CD4-positive, alpha-beta T cell (primary cell): ENCODE measurements at regions not wholly inside any gene's neighbourhood (a gene's known extent, or its start where the extent isn't known, plus 50 kb on each side); places are given as distances from the start of the nearest gene placed in this dataset.

Source experiments
- ATAC-seq: fragments of 200-7000 bp; cut with Tn5 transposase; one replicate; pipeline ENCODE4 v1.10.0; 2022; ENCODE audit warnings: mild to moderate bottlenecking; ENCODE audit not compliant: poor library complexity
- CTCF ChIA-PET: fragments of 350-600 bp; sonication (Branson Sonifier 250); formaldehyde crosslinking; loops from one replicate; lab custom pipeline; 2021; ENCODE audit warnings: antibody characterized with exemption, inconsistent platforms; lab: Charles Lee
- POLR2A ChIA-PET: fragments of 350-600 bp; sonication (Branson Sonifier 250); formaldehyde crosslinking; loops from one replicate; lab custom pipeline; 2021; ENCODE audit warnings: antibody characterized with exemption, inconsistent platforms; lab: Charles Lee
- DNase-seq, 14 experiments: peaks; one replicate each; pipeline ENCODE4 v3.0.0-alpha.2; 2013 to 2020; ENCODE audit warnings: mixed read lengths in 2 of 14
- H3K27ac ChIP-seq, 2 donors: one replicate each; pipeline versions ENCODE4 v1.5.1 to v1.7.0; 2013; ENCODE audit warnings: low read length in 2 of 2, low read depth in 1 of 2, mild to moderate bottlenecking in 1 of 2
- H3K27me3 ChIP-seq, 2 experiments: 1 replicate in 1 of 2; 2 replicates in 1 of 2; pipeline versions ENCODE4 v1.6.1 to v1.7.0; 2013; ENCODE audit warnings: low read length in 2 of 2, control low read depth in 1 of 2, mild to moderate bottlenecking in 1 of 2, moderate library complexity in 1 of 2; ENCODE audit not compliant: insufficient read depth in 2 of 2, control insufficient read depth in 1 of 2
- H3K36me3 ChIP-seq: one replicate; pipeline ENCODE4 v1.6.1; 2013; ENCODE audit warnings: low read length, control low read depth; ENCODE audit not compliant: insufficient read depth
- H3K4me1 ChIP-seq: one replicate; pipeline ENCODE4 v1.6.1; 2013; ENCODE audit warnings: low read length, control low read depth; ENCODE audit not compliant: insufficient read depth
- H3K4me3 ChIP-seq: one replicate; pipeline ENCODE4 v1.5.1; 2013; ENCODE audit warnings: mild to moderate bottlenecking, low read length, moderate library complexity
- H3K9me3 ChIP-seq, 2 experiments: 1 replicate in 1 of 2; 2 replicates in 1 of 2; pipeline versions ENCODE4 v1.6.1 to v1.7.0; 2013; ENCODE audit warnings: low read length in 2 of 2, mild to moderate bottlenecking in 2 of 2, control low read depth in 1 of 2, moderate library complexity in 1 of 2; ENCODE audit not compliant: control insufficient read depth in 1 of 2, insufficient read depth in 1 of 2
- H3K27ac Mint-ChIP-seq: one replicate; pipeline ENCODE4 v1.8.0; 2020; ENCODE audit warnings: mixed read lengths
- H3K27me3 Mint-ChIP-seq: one replicate; pipeline ENCODE4 v1.8.0; 2021; ENCODE audit warnings: mixed read lengths
- H3K36me3 Mint-ChIP-seq: one replicate; pipeline ENCODE4 v1.8.0; 2021; ENCODE audit warnings: low read depth, mixed read lengths
- H3K4me1 Mint-ChIP-seq: one replicate; pipeline ENCODE4 v1.8.0; 2021; ENCODE audit warnings: low read depth, mixed read lengths
- H3K4me3 Mint-ChIP-seq: one replicate; pipeline ENCODE4 v1.8.0; 2020; ENCODE audit warnings: mild to moderate bottlenecking, mixed read lengths
- H3K9me3 Mint-ChIP-seq: one replicate; pipeline ENCODE4 v1.8.0; 2020; ENCODE audit warnings: mixed read lengths
- intact Hi-C, 2 experiments: fragments of 100-400 bp; cut with DNase I in 1 of 2; cut with micrococcal nuclease in 1 of 2; formaldehyde crosslinking; loops; one replicate each; pipeline versions ENCODE4 v1.15.1 to v1.9.0; 2023 to 2025; cut with DNase I, micrococcal nuclease
- TF ChIP-seq, protein P1 (sequence below): fragments of 200-600 bp; IDR thresholded peaks from one replicate; pipeline ENCODE4 v1.8.0; 2022; ENCODE audit warnings: antibody characterized with exemption, mild to moderate bottlenecking

DNA sequence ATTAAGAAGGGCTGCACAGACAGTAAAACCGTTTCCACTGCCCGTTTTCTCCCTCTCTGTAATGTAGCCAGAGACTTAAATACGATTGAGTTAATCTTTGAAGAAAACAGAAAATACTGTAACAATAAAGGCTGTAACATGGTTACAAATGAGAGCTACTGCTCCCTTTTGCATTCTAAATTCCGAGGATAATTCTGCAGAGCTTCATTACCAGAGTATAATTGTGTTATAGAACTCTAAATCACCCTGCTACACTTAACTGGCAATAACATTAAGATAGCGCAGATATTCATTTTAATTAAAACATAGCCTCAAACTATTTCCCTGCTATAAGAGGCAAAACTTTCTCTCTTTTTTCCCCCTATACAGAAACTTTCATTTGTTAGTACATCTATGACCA is 283.7 kb upstream of the BRINP1 start:
- H3K9me3 Mint-ChIP-seq = no peaks in the 10 kb centered on the region
- H3K27me3 ChIP-seq = no peaks in the 10 kb centered on the region
- intact Hi-C loops = no loop called here

DNA sequence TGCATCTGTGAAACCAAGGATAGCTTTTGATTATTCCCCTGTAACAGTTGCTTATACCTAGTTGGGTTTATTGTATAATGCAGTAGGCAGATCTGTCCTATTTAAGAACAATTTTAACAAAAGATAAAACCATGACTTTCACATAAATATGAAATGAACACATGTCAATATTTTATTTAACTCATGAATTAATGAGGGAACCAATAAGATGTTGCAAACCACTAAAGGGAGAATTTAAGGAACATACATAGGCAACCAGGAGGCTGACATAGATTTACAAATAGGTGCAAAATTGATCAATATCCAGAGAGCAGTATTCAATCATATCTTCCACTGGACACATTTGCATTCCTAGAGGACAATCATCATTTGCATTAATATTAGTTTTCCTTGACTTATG is 280.0 kb upstream of the BRINP1 start:
- H3K4me3 ChIP-seq = no peak overlapping the region

More for the DNA sequence above, 283.7 kb upstream of the BRINP1 start:
- H3K4me1 Mint-ChIP-seq = no peaks in the 10 kb centered on the region
- ChIA-PET CTCF (no interaction called here), POLR2A (no interaction called here)
- no peak overlapping the region for H3K4me3 Mint-ChIP-seq
- H3K36me3 Mint-ChIP-seq = no peaks in the 10 kb centered on the region
- H3K27me3 Mint-ChIP-seq = no peaks in the 10 kb centered on the region
- Histone ChIP-seq H3K9me3 (no peaks in the 10 kb centered on the region), H3K27ac (no peak overlapping the region), H3K4me1 (no peaks in the 10 kb centered on the region), H3K4me3 (no peak overlapping the region), H3K36me3 (no peaks in the 10 kb centered on the region)
- DNase-seq (no peak), ATAC-seq (no peak)
- TF ChIP-seq, protein P1, sequence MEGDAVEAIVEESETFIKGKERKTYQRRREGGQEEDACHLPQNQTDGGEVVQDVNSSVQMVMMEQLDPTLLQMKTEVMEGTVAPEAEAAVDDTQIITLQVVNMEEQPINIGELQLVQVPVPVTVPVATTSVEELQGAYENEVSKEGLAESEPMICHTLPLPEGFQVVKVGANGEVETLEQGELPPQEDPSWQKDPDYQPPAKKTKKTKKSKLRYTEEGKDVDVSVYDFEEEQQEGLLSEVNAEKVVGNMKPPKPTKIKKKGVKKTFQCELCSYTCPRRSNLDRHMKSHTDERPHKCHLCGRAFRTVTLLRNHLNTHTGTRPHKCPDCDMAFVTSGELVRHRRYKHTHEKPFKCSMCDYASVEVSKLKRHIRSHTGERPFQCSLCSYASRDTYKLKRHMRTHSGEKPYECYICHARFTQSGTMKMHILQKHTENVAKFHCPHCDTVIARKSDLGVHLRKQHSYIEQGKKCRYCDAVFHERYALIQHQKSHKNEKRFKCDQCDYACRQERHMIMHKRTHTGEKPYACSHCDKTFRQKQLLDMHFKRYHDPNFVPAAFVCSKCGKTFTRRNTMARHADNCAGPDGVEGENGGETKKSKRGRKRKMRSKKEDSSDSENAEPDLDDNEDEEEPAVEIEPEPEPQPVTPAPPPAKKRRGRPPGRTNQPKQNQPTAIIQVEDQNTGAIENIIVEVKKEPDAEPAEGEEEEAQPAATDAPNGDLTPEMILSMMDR = no peak
- no peak overlapping the region for H3K27ac Mint-ChIP-seq

DNA sequence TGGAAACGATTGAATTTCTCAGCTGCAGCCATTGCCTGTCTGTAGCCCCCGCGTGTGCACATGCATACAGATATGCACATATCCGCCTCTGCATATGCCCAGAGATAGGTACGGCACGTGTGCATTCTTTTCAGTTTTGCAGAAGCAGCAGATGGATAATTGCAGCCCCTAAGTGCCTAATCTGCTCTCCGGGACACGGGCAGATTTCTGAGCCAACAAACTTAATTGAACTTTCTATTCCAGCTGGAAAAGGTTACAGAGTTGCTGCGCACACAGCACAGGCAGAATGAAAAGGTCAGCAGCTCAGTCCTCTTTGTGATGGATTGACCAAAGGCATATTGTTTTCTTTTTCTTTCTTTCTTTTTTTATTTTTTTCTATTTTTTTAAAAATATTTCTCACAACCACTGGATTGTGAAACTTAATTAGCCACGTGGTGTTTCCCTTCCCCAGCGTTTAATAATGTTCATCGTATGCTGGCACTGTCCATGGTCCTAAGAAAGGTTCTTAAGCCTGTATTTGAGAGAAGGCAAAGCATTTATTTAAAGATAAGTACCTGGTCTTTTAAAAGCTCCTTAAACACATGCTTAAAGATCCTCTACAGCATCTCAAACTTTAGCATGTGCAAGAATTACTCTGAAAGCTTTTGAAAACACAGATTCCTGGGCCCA is 270.2 kb upstream of the BRINP1 start:
- ChIA-PET CTCF (no interaction called here), POLR2A (no interaction called here)
- H3K4me3 ChIP-seq = no peak overlapping the region
- intact Hi-C loops = no loop called here
- TF ChIP-seq, protein P1 = no peak
- H3K36me3 ChIP-seq = no peaks in the 10 kb centered on the region
- no peaks in the 10 kb centered on the region for H3K9me3 ChIP-seq
- Mint-ChIP-seq H3K36me3 (no peaks in the 10 kb centered on the region), H3K9me3 (peaks cover 9% of the 10 kb centered on the region), H3K27ac (no peak overlapping the region), H3K4me3 (no peak overlapping the region), H3K27me3 (no peaks in the 10 kb centered on the region), H3K4me1 (no peaks in the 10 kb centered on the region)
- ATAC-seq (no peak), DNase-seq (no peak)
- H3K4me1 ChIP-seq = no peaks in the 10 kb centered on the region
- no peaks in the 10 kb centered on the region for H3K27me3 ChIP-seq
- no peak overlapping the region for H3K27ac ChIP-seq

More for the DNA sequence above, 280.0 kb upstream of the BRINP1 start:
- TF ChIP-seq, protein P1 = no peak
- no peaks in the 10 kb centered on the region for H3K27me3 ChIP-seq
- ChIA-PET CTCF (no interaction called here), POLR2A (no interaction called here)
- H3K36me3 ChIP-seq = no peaks in the 10 kb centered on the region
- H3K27ac ChIP-seq = no peak overlapping the region
- H3K4me1 Mint-ChIP-seq = no peaks in the 10 kb centered on the region
- no peaks in the 10 kb centered on the region for H3K9me3 ChIP-seq
- DNase-seq = no peak
- intact Hi-C loops = no loop called here
- no peak for ATAC-seq
- no peaks in the 10 kb centered on the region for H3K4me1 ChIP-seq
- no peaks in the 10 kb centered on the region for H3K36me3 Mint-ChIP-seq
- H3K9me3 Mint-ChIP-seq = peaks cover 5% of the 10 kb centered on the region
- H3K27ac Mint-ChIP-seq = no peak overlapping the region
- H3K27me3 Mint-ChIP-seq = no peaks in the 10 kb centered on the region
- no peak overlapping the region for H3K4me3 Mint-ChIP-seq
